ENCODE measurements at regions not wholly inside any gene's neighbourhood (a gene's known extent, or its start where the extent isn't known, plus 50 kb on each side); places are given as distances from the start of the nearest gene placed in this dataset.

GRCh38 chr4:11216520-11216919 lies 212.2 kb downstream of the HS3ST1 start:
- Mint-ChIP-seq H3K36me3 (ENCODE audit: insufficient read depth) (no peaks in the 10 kb centered on the region), H3K4me3 (ENCODE audit: low read depth) (no peak overlapping the region), H3K9me3 (ENCODE audit: low read depth) (peaks cover 10% of the 10 kb centered on the region), H3K27ac (no peak overlapping the region), H3K27me3 (peaks cover 2% of the 10 kb centered on the region), H3K4me1 (ENCODE audit: low read depth) (peaks cover 10% of the 10 kb centered on the region)
- no peak for DNase-seq (ENCODE audit: low spot score, unreplicated experiment)
- TF ChIP-seq CTCF (IDR thresholded peaks at IDR 0.05; ENCODE audit: unreplicated experiment): no peak

- Mint-ChIP-seq H3K9me3 (ENCODE audit: low read depth) (peaks cover 10% of the 10 kb centered on the region), H3K36me3 (ENCODE audit: insufficient read depth) (no peaks in the 10 kb centered on the region), H3K27me3 (no peaks in the 10 kb centered on the region), H3K27ac (no peak overlapping the region), H3K4me3 (ENCODE audit: low read depth) (no peak overlapping the region), H3K4me1 (ENCODE audit: low read depth) (peaks cover 10% of the 10 kb centered on the region)
- DNase-seq (ENCODE audit: low spot score, unreplicated experiment): no peak
- TF ChIP-seq CTCF (IDR thresholded peaks at IDR 0.05; ENCODE audit: unreplicated experiment): no peak
Observed at GRCh38 chr4:11214281-11214680, 214.4 kb downstream of the HS3ST1 start.

GRCh38 chr4:11209826-11210225 lies 218.9 kb downstream of the HS3ST1 start:
- peaks cover 4% of the 10 kb centered on the region for H3K36me3 Mint-ChIP-seq (ENCODE audit: insufficient read depth)
- peaks cover 18% of the 10 kb centered on the region for H3K9me3 Mint-ChIP-seq (ENCODE audit: low read depth)
- H3K27me3 Mint-ChIP-seq: no peaks in the 10 kb centered on the region
- TF ChIP-seq CTCF (IDR thresholded peaks at IDR 0.05; ENCODE audit: unreplicated experiment): no peak
- H3K4me1 Mint-ChIP-seq (ENCODE audit: low read depth): peaks cover 5% of the 10 kb centered on the region
- DNase-seq (ENCODE audit: low spot score, unreplicated experiment): no peak
- H3K4me3 Mint-ChIP-seq (ENCODE audit: low read depth): no peak overlapping the region
- no peak overlapping the region for H3K27ac Mint-ChIP-seq

- no peak for DNase-seq (ENCODE audit: low spot score, unreplicated experiment)
- no peak overlapping the region for H3K27ac Mint-ChIP-seq
- H3K9me3 Mint-ChIP-seq (ENCODE audit: low read depth): no peaks in the 10 kb centered on the region
- H3K4me3 Mint-ChIP-seq (ENCODE audit: low read depth): no peak overlapping the region
- no peaks in the 10 kb centered on the region for H3K36me3 Mint-ChIP-seq (ENCODE audit: insufficient read depth)
- no peak for TF ChIP-seq CTCF (IDR thresholded peaks at IDR 0.05; ENCODE audit: unreplicated experiment)
- H3K27me3 Mint-ChIP-seq: no peaks in the 10 kb centered on the region
- peaks cover 1% of the 10 kb centered on the region for H3K4me1 Mint-ChIP-seq (ENCODE audit: low read depth)
Observed at GRCh38 chr4:11201256-11201655, 227.4 kb downstream of the HS3ST1 start.

GRCh38 chr4:11198516-11199305 lies 230.0 kb downstream of the HS3ST1 start:
- Mint-ChIP-seq H3K27ac (no peak overlapping the region), H3K27me3 (no peaks in the 10 kb centered on the region), H3K9me3 (ENCODE audit: low read depth) (no peaks in the 10 kb centered on the region), H3K36me3 (ENCODE audit: insufficient read depth) (no peaks in the 10 kb centered on the region), H3K4me1 (ENCODE audit: low read depth) (peaks cover 6% of the 10 kb centered on the region), H3K4me3 (ENCODE audit: low read depth) (no peak overlapping the region)
- TF ChIP-seq CTCF (IDR thresholded peaks at IDR 0.05; ENCODE audit: unreplicated experiment): no peak
- no peak for DNase-seq (ENCODE audit: low spot score, unreplicated experiment)

All from progenitor cell of endocrine pancreas (in vitro differentiated cells).